HL-60 (cell line): ENCODE measurements at regions not wholly inside any gene's neighbourhood (a gene's known extent, or its start where the extent isn't known, plus 50 kb on each side); places are given as distances from the start of the nearest gene placed in this dataset.

ENCODE experiments used
- DNase-seq, 2 experiments: peaks; one replicate each; pipeline ENCODE4 v3.0.0-alpha.2; 2010 to 2020; ENCODE audit warnings: low read depth in 1 of 2, low spot score in 1 of 2
- H3K27ac ChIP-seq: fragments of 250-450 bp; sonication (Bioruptor Pico); replicated peaks from 2 replicates; pipeline ENCODE4 v1.5.1; 2020; ENCODE audit warnings: mild to moderate bottlenecking, moderate library complexity
- H3K27me3 ChIP-seq: fragments of 250-450 bp; sonication (Bioruptor Pico); 2 replicates; pipeline ENCODE4 v1.5.1; 2021; ENCODE audit warnings: mild to moderate bottlenecking, moderate library complexity; ENCODE audit not compliant: insufficient read depth, poor library complexity, severe bottlenecking
- H3K4me3 ChIP-seq: replicated peaks from 2 replicates; pipeline ENCODE4 v1.5.1; 2011; ENCODE audit warnings: mild to moderate bottlenecking, control low read depth, low read length; ENCODE audit not compliant: insufficient read depth
- CTCF ChIP-seq: IDR thresholded peaks from one replicate; pipeline ENCODE4 v1.5.1; 2011; ENCODE audit warnings: low read length, control low read depth, inconsistent platforms; ENCODE audit not compliant: insufficient read depth
- GABPA ChIP-seq: IDR thresholded peaks from 2 replicates; pipeline ENCODE4 v1.6.1; 2012; ENCODE audit warnings: low read depth
- POLR2AphosphoS5 ChIP-seq: IDR thresholded peaks from 2 replicates; pipeline ENCODE4 v1.6.1; 2012; ENCODE audit warnings: low read depth
- SPI1 ChIP-seq: IDR thresholded peaks from 2 replicates; pipeline ENCODE4 v1.6.1; 2012; ENCODE audit warnings: low read depth, mild to moderate bottlenecking, borderline replicate concordance
- TF ChIP-seq, protein P1 (sequence below): IDR thresholded peaks from 2 replicates; pipeline ENCODE4 v1.6.1; 2012; ENCODE audit warnings: low read depth; ENCODE audit not compliant: insufficient replicate concordance

DNA sequence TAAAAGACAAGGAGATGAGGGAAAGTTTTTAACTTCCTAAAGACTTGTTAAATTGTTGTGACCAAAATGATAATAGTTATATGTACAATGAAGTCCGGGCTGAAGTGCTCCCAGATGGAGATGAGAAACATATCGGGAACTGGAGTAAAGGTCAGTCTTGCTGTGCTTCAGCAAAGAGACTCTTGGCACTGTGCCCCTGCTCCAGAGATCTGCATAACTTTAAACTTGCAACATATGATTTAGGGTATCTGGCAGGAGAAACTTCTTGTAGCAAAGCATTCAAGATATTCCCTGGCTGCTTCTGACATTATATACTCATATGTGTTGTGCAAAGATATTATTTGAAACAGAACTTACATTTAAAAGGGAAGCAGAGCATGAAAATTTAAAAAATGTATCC lies 786.6 kb upstream of the SLITRK6 start:
- Histone ChIP-seq H3K27me3 (no peaks in the 10 kb centered on the region), H3K4me3 (no peak overlapping the region), H3K27ac (no peak overlapping the region)
- no peak for TF ChIP-seq CTCF
- TF ChIP-seq POLR2AphosphoS5 = no peak
- DNase-seq = no peak

GRCh38 chr13:86591862-86592261 lies 792.6 kb upstream of the SLITRK6 start:
- no peak for TF ChIP-seq POLR2AphosphoS5
- no peak for TF ChIP-seq SPI1
- no peak for TF ChIP-seq GABPA
- TF ChIP-seq CTCF = no peak
- TF ChIP-seq, protein P1, sequence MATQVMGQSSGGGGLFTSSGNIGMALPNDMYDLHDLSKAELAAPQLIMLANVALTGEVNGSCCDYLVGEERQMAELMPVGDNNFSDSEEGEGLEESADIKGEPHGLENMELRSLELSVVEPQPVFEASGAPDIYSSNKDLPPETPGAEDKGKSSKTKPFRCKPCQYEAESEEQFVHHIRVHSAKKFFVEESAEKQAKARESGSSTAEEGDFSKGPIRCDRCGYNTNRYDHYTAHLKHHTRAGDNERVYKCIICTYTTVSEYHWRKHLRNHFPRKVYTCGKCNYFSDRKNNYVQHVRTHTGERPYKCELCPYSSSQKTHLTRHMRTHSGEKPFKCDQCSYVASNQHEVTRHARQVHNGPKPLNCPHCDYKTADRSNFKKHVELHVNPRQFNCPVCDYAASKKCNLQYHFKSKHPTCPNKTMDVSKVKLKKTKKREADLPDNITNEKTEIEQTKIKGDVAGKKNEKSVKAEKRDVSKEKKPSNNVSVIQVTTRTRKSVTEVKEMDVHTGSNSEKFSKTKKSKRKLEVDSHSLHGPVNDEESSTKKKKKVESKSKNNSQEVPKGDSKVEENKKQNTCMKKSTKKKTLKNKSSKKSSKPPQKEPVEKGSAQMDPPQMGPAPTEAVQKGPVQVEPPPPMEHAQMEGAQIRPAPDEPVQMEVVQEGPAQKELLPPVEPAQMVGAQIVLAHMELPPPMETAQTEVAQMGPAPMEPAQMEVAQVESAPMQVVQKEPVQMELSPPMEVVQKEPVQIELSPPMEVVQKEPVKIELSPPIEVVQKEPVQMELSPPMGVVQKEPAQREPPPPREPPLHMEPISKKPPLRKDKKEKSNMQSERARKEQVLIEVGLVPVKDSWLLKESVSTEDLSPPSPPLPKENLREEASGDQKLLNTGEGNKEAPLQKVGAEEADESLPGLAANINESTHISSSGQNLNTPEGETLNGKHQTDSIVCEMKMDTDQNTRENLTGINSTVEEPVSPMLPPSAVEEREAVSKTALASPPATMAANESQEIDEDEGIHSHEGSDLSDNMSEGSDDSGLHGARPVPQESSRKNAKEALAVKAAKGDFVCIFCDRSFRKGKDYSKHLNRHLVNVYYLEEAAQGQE = no peak
- H3K27ac ChIP-seq = no peak overlapping the region
- no peaks in the 10 kb centered on the region for H3K27me3 ChIP-seq
- no peak overlapping the region for H3K4me3 ChIP-seq
- DNase-seq = peak in 1 of 2 experiments; percentile 68

GRCh38 chr13:86601351-86601750 lies 802.1 kb upstream of the SLITRK6 start:
- no peak for DNase-seq
- Histone ChIP-seq H3K27me3 (no peaks in the 10 kb centered on the region), H3K4me3 (no peak overlapping the region), H3K27ac (no peak overlapping the region)
- no peak for TF ChIP-seq SPI1
- TF ChIP-seq, protein P1 = no peak
- no peak for TF ChIP-seq GABPA
- TF ChIP-seq CTCF = no peak
- no peak for TF ChIP-seq POLR2AphosphoS5

GRCh38 chr13:86606264-86606663 lies 807.0 kb upstream of the SLITRK6 start:
- DNase-seq = no peak
- TF ChIP-seq, protein P1 = no peak
- TF ChIP-seq CTCF = no peak
- no peak for TF ChIP-seq POLR2AphosphoS5
- no peak for TF ChIP-seq SPI1
- no peak for TF ChIP-seq GABPA
- Histone ChIP-seq H3K27ac (no peak overlapping the region), H3K4me3 (no peak overlapping the region), H3K27me3 (no peaks in the 10 kb centered on the region)
